ENCODE measurements at regions not wholly inside any gene's neighbourhood (a gene's known extent, or its start where the extent isn't known, plus 50 kb on each side); places are given as distances from the start of the nearest gene placed in this dataset.

GRCh38 chr1:96886474-96886873, 164.9 kb downstream of the PTBP2 start:
- ChIA-PET CTCF (no interaction called here), POLR2A (no interaction called here)
- Mint-ChIP-seq H3K27ac (no peak overlapping the region), H3K4me3 (no peak overlapping the region), H3K9me3 (peaks cover 15% of the 10 kb centered on the region), H3K27me3 (ENCODE audit: low read depth) (no peaks in the 10 kb centered on the region), H3K4me1 (peaks cover 5% of the 10 kb centered on the region), H3K36me3 (no peaks in the 10 kb centered on the region)
- DNase-seq (ENCODE audit: low spot score) (no peak), ATAC-seq (no peak)
- TF ChIP-seq ZNF671 (CRISPR knock-in tag; IDR thresholded peaks at IDR 0.05): no peak
- no peak for TF ChIP-seq PREB (CRISPR knock-in tag; IDR thresholded peaks at IDR 0.05; ENCODE audit: borderline replicate concordance)
- TF ChIP-seq USF2 (CRISPR knock-in tag; IDR thresholded peaks at IDR 0.05): no peak

GRCh38 chr1:96887501-96887900, 165.9 kb downstream of the PTBP2 start:
- Mint-ChIP-seq H3K4me1 (no peaks in the 10 kb centered on the region), H3K27me3 (ENCODE audit: low read depth) (no peaks in the 10 kb centered on the region), H3K4me3 (no peak overlapping the region), H3K27ac (no peak overlapping the region), H3K36me3 (no peaks in the 10 kb centered on the region), H3K9me3 (peaks cover 19% of the 10 kb centered on the region)
- ATAC-seq (no peak), DNase-seq (ENCODE audit: low spot score) (no peak)
- ChIA-PET POLR2A (no interaction called here), CTCF (no interaction called here)
- no peak for TF ChIP-seq TEAD4 (CRISPR knock-in tag; IDR thresholded peaks at IDR 0.05)
- no peak for TF ChIP-seq CBFB (CRISPR knock-in tag; IDR thresholded peaks at IDR 0.05; ENCODE audit: low read depth)
- no peak for TF ChIP-seq IRF1 (CRISPR knock-in tag; IDR thresholded peaks at IDR 0.05)
- no peak for TF ChIP-seq GTF2I (CRISPR knock-in tag; conservative IDR thresholded peaks at IDR 0.05)
- no peak for TF ChIP-seq ZNF425 (CRISPR knock-in tag; conservative IDR thresholded peaks at IDR 0.05)
- no peak for TF ChIP-seq IRF2 (CRISPR knock-in tag; IDR thresholded peaks at IDR 0.05; ENCODE audit: borderline replicate concordance, low read depth)
- no peak for TF ChIP-seq FOXJ3 (CRISPR knock-in tag; IDR thresholded peaks at IDR 0.05; ENCODE audit: borderline replicate concordance)

GRCh38 chr1:96901783-96902363, 180.3 kb downstream of the PTBP2 start:
- Mint-ChIP-seq H3K27me3 (ENCODE audit: low read depth) (no peaks in the 10 kb centered on the region; the same call in 1 of the 2 replicates), H3K4me1 (no peaks in the 10 kb centered on the region), H3K9me3 (peaks cover 28% of the 10 kb centered on the region), H3K36me3 (peaks cover 17% of the 10 kb centered on the region), H3K4me3 (no peak overlapping the region), H3K27ac (no peak overlapping the region)
- DNase-seq (ENCODE audit: low spot score) (no peak), ATAC-seq (no peak)
- ChIA-PET CTCF (no interaction called here), POLR2A (no interaction called here)
- no peak for TF ChIP-seq SMAD4 (CRISPR knock-in tag; IDR thresholded peaks at IDR 0.05)
- TF ChIP-seq FOXP1 (CRISPR knock-in tag; IDR thresholded peaks at IDR 0.05; ENCODE audit: borderline replicate concordance): no peak
- no peak for TF ChIP-seq GTF2I (CRISPR knock-in tag; conservative IDR thresholded peaks at IDR 0.05)
- no peak for TF ChIP-seq ZNF512 (CRISPR knock-in tag; IDR thresholded peaks at IDR 0.05; ENCODE audit: borderline replicate concordance)
- no peak for TF ChIP-seq CBFB (CRISPR knock-in tag; IDR thresholded peaks at IDR 0.05; ENCODE audit: low read depth)
- no peak for TF ChIP-seq MLX (CRISPR knock-in tag; IDR thresholded peaks at IDR 0.05)
- TF ChIP-seq E2F4 (CRISPR knock-in tag; IDR thresholded peaks at IDR 0.05; ENCODE audit: borderline replicate concordance, low read depth): no peak
- no peak for TF ChIP-seq STAT6 (CRISPR knock-in tag; conservative IDR thresholded peaks at IDR 0.05; ENCODE audit: low read depth)
- TF ChIP-seq JAZF1 (CRISPR knock-in tag; IDR thresholded peaks at IDR 0.05): no peak
- TF ChIP-seq CDX4 (CRISPR knock-in tag; IDR thresholded peaks at IDR 0.05; ENCODE audit: borderline replicate concordance): no peak

All from WTC11 (cell line).